ENCODE measurements at regions not wholly inside any gene's neighbourhood (a gene's known extent, or its start where the extent isn't known, plus 50 kb on each side); places are given as distances from the start of the nearest gene placed in this dataset.

DNA sequence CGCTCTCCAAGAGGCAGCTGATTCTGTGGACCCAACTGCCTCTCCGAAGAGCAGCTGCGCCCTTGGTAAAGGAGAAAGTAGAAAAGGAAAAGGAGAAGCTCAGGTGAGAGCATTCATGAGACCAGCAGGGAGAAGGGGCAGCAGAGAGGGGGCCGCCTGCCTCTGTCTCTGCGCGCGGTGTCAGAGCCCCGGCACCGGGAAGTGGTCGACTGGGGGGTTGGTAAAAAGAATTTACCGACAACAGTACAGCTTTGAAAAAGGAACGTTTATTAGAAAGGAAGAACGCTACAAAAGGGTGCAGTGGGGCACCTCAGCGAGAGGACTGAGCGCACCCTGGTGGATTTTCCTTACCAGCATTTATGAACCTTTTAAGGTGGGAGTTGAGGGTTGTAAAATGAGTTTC, 61.9 kb downstream of the GPR6 start (continued):
- TF ChIP-seq, protein P1, sequence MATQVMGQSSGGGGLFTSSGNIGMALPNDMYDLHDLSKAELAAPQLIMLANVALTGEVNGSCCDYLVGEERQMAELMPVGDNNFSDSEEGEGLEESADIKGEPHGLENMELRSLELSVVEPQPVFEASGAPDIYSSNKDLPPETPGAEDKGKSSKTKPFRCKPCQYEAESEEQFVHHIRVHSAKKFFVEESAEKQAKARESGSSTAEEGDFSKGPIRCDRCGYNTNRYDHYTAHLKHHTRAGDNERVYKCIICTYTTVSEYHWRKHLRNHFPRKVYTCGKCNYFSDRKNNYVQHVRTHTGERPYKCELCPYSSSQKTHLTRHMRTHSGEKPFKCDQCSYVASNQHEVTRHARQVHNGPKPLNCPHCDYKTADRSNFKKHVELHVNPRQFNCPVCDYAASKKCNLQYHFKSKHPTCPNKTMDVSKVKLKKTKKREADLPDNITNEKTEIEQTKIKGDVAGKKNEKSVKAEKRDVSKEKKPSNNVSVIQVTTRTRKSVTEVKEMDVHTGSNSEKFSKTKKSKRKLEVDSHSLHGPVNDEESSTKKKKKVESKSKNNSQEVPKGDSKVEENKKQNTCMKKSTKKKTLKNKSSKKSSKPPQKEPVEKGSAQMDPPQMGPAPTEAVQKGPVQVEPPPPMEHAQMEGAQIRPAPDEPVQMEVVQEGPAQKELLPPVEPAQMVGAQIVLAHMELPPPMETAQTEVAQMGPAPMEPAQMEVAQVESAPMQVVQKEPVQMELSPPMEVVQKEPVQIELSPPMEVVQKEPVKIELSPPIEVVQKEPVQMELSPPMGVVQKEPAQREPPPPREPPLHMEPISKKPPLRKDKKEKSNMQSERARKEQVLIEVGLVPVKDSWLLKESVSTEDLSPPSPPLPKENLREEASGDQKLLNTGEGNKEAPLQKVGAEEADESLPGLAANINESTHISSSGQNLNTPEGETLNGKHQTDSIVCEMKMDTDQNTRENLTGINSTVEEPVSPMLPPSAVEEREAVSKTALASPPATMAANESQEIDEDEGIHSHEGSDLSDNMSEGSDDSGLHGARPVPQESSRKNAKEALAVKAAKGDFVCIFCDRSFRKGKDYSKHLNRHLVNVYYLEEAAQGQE (IDR thresholded peaks at IDR 0.05), result no peak
- TF ChIP-seq NR2F2 (IDR thresholded peaks at IDR 0.05), result no peak

DNA sequence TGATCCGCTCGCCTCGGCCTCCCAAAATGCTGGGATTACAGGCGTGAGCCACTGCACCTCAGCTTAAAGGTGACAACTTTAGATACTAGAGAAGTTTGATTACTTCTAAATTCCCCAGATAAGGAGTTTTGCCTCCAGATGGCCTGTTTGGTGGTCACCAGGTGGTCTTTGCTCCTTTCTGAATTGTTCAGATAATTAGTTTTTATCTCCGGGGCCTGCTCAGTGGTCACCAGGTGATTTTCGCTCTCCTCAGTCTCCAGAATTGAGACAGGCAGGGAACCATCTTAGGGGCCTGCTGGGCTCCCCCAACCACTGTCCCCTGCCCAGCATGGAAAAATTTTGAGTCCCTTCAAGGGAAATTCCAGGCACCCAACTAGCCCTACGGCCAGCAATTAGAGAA, 62.6 kb downstream of the GPR6 start:
- Histone ChIP-seq H3K4me3 (ENCODE audit: low read depth in 1 of 3, low read length in 3 of 3) (no peak overlapping the region), H3K27me3 (ENCODE audit: control insufficient read depth in 4 of 4, insufficient read depth in 4 of 4, low read length in 3 of 4) (no peaks in the 10 kb centered on the region), H3K9me3 (ENCODE audit: control insufficient read depth in 4 of 4, low read length in 3 of 4) (no peaks in the 10 kb centered on the region), H3K9ac (ENCODE audit: low read depth in 1 of 2, low read length in 2 of 2) (no peak overlapping the region), H3K27ac (ENCODE audit: low read depth in 1 of 2, low read length in 2 of 2) (no peak overlapping the region), H3K36me3 (ENCODE audit: control insufficient read depth in 4 of 4, insufficient read depth in 3 of 4, low read depth in 1 of 4, low read length in 3 of 4) (no peaks in the 10 kb centered on the region), H3K4me1 (ENCODE audit: control insufficient read depth in 4 of 4, insufficient read depth in 4 of 4, low read length in 3 of 4) (peaks cover 0 to 9% (median 2%) of the 10 kb centered on the region in 4 donors)
- 78% methylated on average over 7 of the region's 7 CpGs for WGBS
- DNase-seq (ENCODE audit: low spot score), result no peak
- TF ChIP-seq, protein P1 (IDR thresholded peaks at IDR 0.05), result no peak
- TF ChIP-seq HNF4A (conservative IDR thresholded peaks at IDR 0.05) (no peak), NR2F2 (IDR thresholded peaks at IDR 0.05) (no peak), GABPA (IDR thresholded peaks at IDR 0.05 in 1 of 2, conservative IDR thresholded peaks at IDR 0.05 in 1 of 2) (no peak), TAF1 (conservative IDR thresholded peaks at IDR 0.05) (no peak), JUND (IDR thresholded peaks at IDR 0.05) (no peak), RAD21 (IDR thresholded peaks at IDR 0.05) (no peak), HNF4G (IDR thresholded peaks at IDR 0.05) (no peak), SP1 (IDR thresholded peaks at IDR 0.05) (no peak), RXRA (IDR thresholded peaks at IDR 0.05) (no peak)
- TF ChIP-seq, protein P2, sequence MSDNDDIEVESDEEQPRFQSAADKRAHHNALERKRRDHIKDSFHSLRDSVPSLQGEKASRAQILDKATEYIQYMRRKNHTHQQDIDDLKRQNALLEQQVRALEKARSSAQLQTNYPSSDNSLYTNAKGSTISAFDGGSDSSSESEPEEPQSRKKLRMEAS (IDR thresholded peaks at IDR 0.05), result no peak
- TF ChIP-seq, protein P3, sequence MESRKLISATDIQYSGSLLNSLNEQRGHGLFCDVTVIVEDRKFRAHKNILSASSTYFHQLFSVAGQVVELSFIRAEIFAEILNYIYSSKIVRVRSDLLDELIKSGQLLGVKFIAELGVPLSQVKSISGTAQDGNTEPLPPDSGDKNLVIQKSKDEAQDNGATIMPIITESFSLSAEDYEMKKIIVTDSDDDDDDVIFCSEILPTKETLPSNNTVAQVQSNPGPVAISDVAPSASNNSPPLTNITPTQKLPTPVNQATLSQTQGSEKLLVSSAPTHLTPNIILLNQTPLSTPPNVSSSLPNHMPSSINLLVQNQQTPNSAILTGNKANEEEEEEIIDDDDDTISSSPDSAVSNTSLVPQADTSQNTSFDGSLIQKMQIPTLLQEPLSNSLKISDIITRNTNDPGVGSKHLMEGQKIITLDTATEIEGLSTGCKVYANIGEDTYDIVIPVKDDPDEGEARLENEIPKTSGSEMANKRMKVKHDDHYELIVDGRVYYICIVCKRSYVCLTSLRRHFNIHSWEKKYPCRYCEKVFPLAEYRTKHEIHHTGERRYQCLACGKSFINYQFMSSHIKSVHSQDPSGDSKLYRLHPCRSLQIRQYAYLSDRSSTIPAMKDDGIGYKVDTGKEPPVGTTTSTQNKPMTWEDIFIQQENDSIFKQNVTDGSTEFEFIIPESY (IDR thresholded peaks at IDR 0.05), result no peak
- TF ChIP-seq, protein P4, sequence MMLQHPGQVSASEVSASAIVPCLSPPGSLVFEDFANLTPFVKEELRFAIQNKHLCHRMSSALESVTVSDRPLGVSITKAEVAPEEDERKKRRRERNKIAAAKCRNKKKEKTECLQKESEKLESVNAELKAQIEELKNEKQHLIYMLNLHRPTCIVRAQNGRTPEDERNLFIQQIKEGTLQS (IDR thresholded peaks at IDR 0.05), result no peak
- TF ChIP-seq, protein P5, sequence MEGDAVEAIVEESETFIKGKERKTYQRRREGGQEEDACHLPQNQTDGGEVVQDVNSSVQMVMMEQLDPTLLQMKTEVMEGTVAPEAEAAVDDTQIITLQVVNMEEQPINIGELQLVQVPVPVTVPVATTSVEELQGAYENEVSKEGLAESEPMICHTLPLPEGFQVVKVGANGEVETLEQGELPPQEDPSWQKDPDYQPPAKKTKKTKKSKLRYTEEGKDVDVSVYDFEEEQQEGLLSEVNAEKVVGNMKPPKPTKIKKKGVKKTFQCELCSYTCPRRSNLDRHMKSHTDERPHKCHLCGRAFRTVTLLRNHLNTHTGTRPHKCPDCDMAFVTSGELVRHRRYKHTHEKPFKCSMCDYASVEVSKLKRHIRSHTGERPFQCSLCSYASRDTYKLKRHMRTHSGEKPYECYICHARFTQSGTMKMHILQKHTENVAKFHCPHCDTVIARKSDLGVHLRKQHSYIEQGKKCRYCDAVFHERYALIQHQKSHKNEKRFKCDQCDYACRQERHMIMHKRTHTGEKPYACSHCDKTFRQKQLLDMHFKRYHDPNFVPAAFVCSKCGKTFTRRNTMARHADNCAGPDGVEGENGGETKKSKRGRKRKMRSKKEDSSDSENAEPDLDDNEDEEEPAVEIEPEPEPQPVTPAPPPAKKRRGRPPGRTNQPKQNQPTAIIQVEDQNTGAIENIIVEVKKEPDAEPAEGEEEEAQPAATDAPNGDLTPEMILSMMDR (IDR thresholded peaks at IDR 0.05; ENCODE audit: low read depth, low read length, missing input control), result no peak

All from liver (tissue), 8 donors.